SJSA1 (cell line): ENCODE measurements at regions not wholly inside any gene's neighbourhood (a gene's known extent, or its start where the extent isn't known, plus 50 kb on each side); places are given as distances from the start of the nearest gene placed in this dataset.

ENCODE experiments used
- DNase-seq, 2 experiments: peaks; one replicate each; pipeline ENCODE4 v3.0.0-alpha.2; 2015 to 2020; ENCODE audit warnings: low spot score in 2 of 2, low read depth in 1 of 2
- H3K27ac ChIP-seq: fragments of 250-450 bp; sonication (Bioruptor Pico); 2 replicates; pipeline ENCODE4 v1.5.1; 2020; ENCODE audit warnings: mild to moderate bottlenecking, moderate library complexity
- H3K27me3 ChIP-seq: fragments of 250-450 bp; sonication (Bioruptor Pico); replicated peaks from 2 replicates; pipeline ENCODE4 v1.5.1; 2020; ENCODE audit warnings: mild to moderate bottlenecking, moderate library complexity
- H3K36me3 ChIP-seq: fragments of 250-450 bp; sonication (Bioruptor Pico); 2 replicates; pipeline ENCODE4 v1.5.1; 2020; ENCODE audit warnings: mild to moderate bottlenecking
- H3K4me1 ChIP-seq: fragments of 250-450 bp; sonication (Bioruptor Pico); replicated peaks from 2 replicates; pipeline ENCODE4 v1.6.1; 2021; ENCODE audit warnings: mild to moderate bottlenecking
- H3K4me3 ChIP-seq: fragments of 250-450 bp; sonication (Bioruptor Pico); 2 replicates; pipeline ENCODE4 v1.5.1; 2020; ENCODE audit warnings: mild to moderate bottlenecking
- H3K9me3 ChIP-seq: fragments of 250-450 bp; sonication (Bioruptor Pico); replicated peaks from 2 replicates; pipeline ENCODE4 v1.5.1; 2020; ENCODE audit warnings: mild to moderate bottlenecking

DNA sequence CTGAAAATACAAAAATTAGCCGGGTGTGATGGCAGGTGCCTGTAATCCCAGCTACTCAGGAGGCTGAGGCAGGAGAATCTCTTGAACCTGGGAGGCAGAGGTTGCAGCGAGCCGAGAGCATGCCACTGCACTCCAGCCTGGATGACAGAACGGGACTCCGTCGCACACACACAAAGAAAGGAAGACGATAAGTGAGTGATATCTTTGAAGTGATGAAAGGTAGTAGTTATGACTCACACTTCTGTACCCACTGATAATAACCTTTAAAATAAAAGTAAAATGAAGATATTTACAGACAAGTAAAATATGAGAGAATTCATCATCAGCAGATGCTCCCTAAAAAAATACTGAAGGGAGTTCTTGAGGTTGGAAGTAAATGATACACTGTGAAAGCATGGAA, 171.3 kb upstream of the CRY1 start:
- no peaks in the 10 kb centered on the region for H3K36me3 ChIP-seq
- no peaks in the 10 kb centered on the region for H3K27me3 ChIP-seq
- no peak overlapping the region for H3K4me3 ChIP-seq
- no peak overlapping the region for H3K27ac ChIP-seq
- no peaks in the 10 kb centered on the region for H3K9me3 ChIP-seq
- no peaks in the 10 kb centered on the region for H3K4me1 ChIP-seq
- DNase-seq: no peak

DNA sequence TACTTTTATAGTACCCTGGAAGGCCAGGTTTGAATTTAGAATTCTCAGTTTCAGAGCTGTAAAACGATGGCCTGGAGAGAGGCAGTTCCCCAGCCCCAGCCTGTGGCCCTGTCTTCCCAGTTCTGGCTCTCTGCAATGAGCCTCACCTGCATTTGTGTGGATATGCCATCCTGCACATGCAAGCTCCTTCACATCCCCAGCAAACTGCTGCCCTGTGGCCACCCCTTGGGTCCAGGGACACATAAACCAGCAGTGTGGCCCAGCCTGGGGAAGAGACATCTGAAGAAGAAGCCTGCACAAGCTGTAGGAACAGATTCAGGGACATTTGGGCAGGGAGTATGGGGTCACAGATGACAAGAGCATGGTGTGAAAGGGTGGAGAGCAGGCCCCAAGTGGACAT, 174.3 kb upstream of the CRY1 start:
- Histone ChIP-seq H3K9me3 (no peaks in the 10 kb centered on the region), H3K27me3 (no peaks in the 10 kb centered on the region), H3K27ac (no peak overlapping the region), H3K4me3 (no peak overlapping the region), H3K4me1 (no peaks in the 10 kb centered on the region), H3K36me3 (no peaks in the 10 kb centered on the region)
- no peak for DNase-seq

DNA sequence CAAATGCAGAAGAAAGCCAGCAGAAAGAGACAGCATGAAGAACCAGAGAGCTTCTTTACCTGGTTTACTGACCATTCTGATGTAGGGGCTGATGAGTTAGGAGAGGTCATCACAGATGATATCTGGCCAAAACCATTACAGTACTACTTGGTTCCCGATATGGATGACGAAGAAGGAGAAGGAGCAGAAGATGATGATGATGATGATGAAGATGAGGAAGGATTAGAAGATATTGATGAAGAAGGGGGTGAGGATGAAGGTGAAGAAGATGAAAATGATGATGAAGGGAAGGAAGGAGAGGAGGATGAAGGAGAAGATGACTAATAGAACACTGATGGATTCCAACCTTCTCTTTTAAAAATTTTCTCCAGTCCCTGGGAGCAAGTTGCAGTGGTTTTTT, 178.2 kb upstream of the CRY1 start:
- Histone ChIP-seq H3K4me1 (peaks cover 5% of the 10 kb centered on the region), H3K4me3 (no peak overlapping the region), H3K9me3 (no peaks in the 10 kb centered on the region), H3K27ac (no peak overlapping the region), H3K36me3 (no peaks in the 10 kb centered on the region), H3K27me3 (no peaks in the 10 kb centered on the region)
- DNase-seq: no peak

DNA sequence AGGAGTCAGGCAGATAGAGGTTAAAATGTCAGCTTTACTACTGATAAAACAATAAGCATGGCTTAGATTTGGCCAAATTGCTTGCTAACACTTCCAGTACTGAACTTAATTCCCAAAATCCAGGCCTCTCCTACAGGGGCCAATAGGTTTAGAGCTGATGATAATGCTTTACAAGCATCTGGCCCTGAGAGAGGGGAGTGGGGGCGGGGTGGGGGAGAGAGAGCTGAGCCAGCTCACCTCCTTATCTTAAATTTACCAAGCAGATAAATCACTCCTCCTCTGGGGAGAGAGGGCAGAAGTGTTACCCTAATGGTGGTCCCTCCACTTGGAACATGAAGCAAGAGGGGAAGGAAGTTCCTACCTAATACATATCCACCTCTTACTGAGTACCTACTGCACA, 182.2 kb upstream of the CRY1 start:
- Histone ChIP-seq H3K9me3 (no peaks in the 10 kb centered on the region), H3K27me3 (no peaks in the 10 kb centered on the region), H3K36me3 (no peaks in the 10 kb centered on the region), H3K4me3 (no peak overlapping the region), H3K4me1 (peaks cover 24% of the 10 kb centered on the region), H3K27ac (no peak overlapping the region)
- no peak for DNase-seq

DNA sequence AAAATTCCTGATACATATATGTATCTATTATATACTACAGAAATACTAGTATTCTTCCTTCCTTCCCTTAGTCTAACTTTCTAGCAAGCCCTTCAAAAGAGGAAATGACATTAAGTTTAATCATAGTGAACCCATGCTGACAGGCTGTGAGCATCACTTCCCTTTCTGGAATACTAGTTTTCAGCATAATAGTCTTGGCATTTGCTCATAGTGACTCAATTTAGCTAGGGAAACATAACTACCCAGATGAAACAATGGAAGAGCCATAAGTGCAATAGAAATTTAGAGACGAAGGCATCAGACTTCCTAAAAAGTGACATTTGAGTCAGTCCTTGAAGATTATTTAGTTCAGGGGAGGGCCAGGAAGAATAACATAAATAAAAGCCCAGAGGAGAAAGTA, 184.5 kb upstream of the CRY1 start:
- Histone ChIP-seq H3K27ac (no peak overlapping the region), H3K4me1 (peaks cover 24% of the 10 kb centered on the region), H3K27me3 (no peaks in the 10 kb centered on the region), H3K4me3 (no peak overlapping the region), H3K9me3 (no peaks in the 10 kb centered on the region), H3K36me3 (no peaks in the 10 kb centered on the region)
- DNase-seq: peak in 1 of 2 experiments; percentile 72

DNA sequence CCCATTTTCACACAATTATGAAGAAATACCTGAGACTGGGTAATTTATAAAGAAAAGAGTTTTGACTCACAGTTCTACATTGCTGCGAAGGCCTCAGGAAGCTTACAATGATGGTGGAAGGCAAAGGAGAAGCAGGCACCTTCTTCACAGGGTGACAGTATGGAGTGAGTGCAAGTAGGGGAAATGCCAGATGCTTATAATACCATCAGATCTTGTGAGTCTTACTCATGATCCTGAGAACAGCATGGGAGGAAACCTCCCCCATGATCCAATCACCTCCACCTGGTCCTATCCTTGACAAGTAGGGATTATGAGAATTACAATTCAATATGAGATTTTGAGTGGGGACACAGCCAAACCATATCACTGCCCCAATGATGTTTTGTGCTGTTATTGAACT, 189.3 kb upstream of the CRY1 start:
- H3K9me3 ChIP-seq: no peaks in the 10 kb centered on the region
- DNase-seq: no peak

DNA sequence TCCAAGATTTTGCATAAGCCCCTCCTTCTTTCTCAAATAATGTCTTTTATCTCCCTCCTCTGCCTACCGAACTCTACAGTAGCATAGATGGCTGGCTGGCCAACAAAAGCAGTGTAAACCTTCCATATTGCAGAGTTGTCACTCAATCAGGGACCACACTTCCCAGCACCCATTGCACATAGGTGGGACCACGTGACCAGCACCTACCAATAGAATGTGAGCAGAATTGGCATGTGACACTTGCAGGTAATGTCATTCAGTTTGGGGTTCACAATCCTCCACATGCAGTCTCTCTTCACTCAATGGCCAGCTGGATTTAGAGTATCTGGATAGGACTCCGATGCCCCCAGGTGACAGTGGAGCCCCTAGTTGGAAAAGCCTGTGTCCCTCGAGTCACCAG, 190.3 kb upstream of the CRY1 start:
- Histone ChIP-seq H3K4me1 (peaks cover 16% of the 10 kb centered on the region), H3K36me3 (no peaks in the 10 kb centered on the region), H3K27ac (no peak overlapping the region), H3K27me3 (no peaks in the 10 kb centered on the region), H3K4me3 (no peak overlapping the region), H3K9me3 (no peaks in the 10 kb centered on the region)
- no peak for DNase-seq

More for the DNA sequence above, 189.3 kb upstream of the CRY1 start:
- Histone ChIP-seq H3K27me3 (no peaks in the 10 kb centered on the region), H3K4me1 (peaks cover 14% of the 10 kb centered on the region), H3K36me3 (no peaks in the 10 kb centered on the region), H3K27ac (no peak overlapping the region), H3K4me3 (no peak overlapping the region)

DNA sequence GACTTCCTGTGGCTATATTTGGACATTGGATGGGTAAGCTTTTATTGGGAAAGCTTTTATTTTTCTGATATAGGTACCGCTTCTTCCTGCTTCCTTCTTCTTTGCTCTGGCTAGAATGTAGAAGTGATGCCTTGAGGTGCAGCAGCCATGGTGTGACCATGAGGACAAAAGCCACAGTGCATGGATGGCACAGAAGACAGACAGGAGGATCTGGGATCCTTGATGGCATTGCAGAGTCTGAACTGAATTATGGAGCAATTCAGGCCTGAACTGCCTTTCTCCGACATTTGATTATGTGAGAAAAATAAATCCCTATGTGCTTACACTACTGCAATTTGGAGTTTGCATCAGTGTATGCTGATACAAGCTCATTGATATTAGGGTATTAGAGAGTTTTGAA, 191.3 kb upstream of the CRY1 start:
- Histone ChIP-seq H3K4me1 (peaks cover 16% of the 10 kb centered on the region), H3K27me3 (no peaks in the 10 kb centered on the region), H3K9me3 (no peaks in the 10 kb centered on the region), H3K4me3 (no peak overlapping the region), H3K36me3 (no peaks in the 10 kb centered on the region), H3K27ac (no peak overlapping the region)
- no peak for DNase-seq

DNA sequence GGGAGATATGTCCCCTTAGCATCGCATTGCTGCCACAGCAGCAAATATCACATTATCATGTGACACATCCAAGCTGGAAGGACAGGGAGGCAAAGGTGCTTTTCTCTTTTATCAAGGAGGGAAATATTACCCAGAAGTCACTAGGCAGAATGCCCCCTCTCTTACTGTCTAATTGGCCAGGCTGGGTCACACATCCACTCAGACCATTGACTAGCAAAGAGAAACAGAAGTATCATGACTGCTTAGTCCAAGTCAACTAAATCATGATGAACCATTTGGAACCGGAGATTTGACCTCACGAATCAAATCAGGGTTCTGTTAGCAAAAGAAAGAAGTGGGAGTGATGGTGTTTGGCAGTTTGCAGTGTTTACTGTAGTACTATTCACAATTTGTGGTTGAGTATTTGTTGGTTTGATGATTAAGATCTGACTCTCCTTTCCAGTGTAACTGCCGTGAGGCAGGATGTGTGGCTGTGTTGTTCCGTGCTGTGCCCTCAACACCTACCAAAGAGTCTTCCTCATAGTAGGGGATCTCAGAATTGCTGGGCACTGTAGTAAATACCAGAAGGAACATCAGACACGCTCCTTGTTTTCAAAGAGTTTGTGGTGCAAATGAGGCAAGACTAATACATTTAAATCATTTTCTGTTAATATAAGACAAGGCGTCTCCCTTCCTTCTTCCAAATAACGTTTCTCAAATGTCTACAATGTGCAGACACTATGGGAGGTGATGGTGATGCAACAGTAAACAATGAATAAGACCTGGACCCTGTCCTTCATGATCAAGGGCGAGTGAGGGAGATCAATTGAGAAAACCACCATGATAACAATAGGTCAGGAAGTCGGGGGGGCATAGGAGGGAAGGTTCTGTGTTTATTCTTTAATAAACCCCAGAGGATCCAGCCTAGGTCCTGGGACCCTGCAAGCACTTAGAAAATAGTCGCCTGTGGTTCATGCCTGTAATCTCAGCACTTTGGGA, 194.4 kb upstream of the CRY1 start:
- Histone ChIP-seq H3K27me3 (no peaks in the 10 kb centered on the region), H3K36me3 (no peaks in the 10 kb centered on the region), H3K9me3 (no peaks in the 10 kb centered on the region), H3K4me3 (no peak overlapping the region), H3K27ac (peak overlapping the region; percentile 51), H3K4me1 (peaks cover 16% of the 10 kb centered on the region)
- DNase-seq: peak; percentile 50 to 56

DNA sequence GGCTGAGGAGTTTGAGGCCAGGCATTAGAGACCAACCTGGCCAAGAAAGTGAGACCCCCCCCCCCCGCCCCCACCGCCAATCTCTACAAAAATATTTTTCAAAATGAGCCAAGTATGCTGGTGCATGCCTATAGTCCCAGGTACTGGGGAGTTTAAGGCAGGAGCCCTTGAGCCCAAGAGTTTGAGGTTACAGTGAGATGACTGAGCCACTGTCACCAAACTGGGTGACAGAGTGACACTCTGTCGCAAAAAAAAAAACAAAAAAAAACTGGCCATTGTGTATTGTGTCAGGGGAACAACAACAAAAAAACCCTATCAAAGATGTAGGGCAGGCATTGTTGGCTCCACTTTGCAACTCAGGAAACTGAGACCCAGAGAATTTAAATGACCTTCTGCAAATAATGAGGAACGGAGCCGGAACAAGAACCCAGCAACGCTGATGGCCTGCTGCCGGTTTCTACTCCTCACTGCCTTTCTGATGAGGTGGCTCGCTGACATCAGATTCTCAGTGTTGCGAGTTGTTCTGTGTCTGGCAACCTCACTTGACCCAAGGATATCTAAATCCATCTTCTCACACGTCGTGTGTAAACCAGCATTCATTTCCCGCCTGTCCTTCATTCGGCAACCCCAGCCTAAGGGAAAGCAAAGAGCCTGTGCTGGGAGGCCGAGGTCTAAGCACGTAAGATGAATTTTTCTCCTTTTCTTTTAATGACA, 195.2 kb upstream of the CRY1 start:
- H3K4me1 ChIP-seq: peaks cover 16% of the 10 kb centered on the region
- H3K36me3 ChIP-seq: no peaks in the 10 kb centered on the region
- H3K27ac ChIP-seq: no peak overlapping the region
- no peaks in the 10 kb centered on the region for H3K9me3 ChIP-seq
- H3K4me3 ChIP-seq: no peak overlapping the region
- no peak for DNase-seq
- no peaks in the 10 kb centered on the region for H3K27me3 ChIP-seq

DNA sequence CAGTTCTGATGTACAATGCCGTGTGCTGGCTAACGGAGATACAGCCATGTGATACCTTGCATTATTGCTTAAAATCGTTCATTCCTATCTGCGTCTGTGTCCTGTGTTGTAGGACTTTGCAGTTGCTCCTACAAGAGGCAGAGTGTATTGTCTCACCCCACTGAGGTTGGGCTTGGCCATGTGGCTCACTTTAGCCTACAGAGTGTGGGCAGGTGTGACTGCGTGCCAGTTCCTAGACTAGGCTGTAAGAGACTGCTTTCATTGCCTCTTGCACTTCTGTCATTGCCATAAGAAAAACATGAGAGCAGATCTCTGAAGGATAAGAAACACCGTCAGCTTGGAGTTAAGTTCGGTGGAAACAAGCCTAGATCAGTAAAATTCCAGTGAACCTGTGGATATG, 197.7 kb upstream of the CRY1 start:
- H3K36me3 ChIP-seq: no peaks in the 10 kb centered on the region
- no peaks in the 10 kb centered on the region for H3K9me3 ChIP-seq
- H3K27ac ChIP-seq: no peak overlapping the region
- peaks cover 16% of the 10 kb centered on the region for H3K4me1 ChIP-seq
- no peaks in the 10 kb centered on the region for H3K27me3 ChIP-seq
- no peak for DNase-seq
- H3K4me3 ChIP-seq: no peak overlapping the region

DNA sequence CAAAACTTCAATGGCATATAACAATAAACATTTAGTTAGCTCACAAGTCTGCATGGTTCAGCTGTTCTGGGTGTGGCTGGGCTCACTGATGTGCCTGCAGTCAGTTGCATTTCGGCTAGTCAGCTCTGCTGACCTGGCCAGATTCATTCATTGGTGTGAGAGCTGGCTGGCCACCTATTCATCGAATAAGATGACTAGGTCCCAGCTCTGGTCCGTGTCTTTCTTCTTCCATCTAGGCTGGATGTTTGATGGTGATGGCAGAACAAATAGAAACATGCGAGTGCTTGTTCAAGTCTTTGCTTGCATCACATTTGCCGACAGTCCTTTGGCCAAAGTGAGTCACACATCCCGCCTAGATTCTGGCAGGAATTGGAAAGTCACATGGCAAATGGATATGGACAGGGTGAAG, 203.3 kb upstream of the CRY1 start:
- DNase-seq: no peak
- Histone ChIP-seq H3K27me3 (no peaks in the 10 kb centered on the region), H3K4me1 (peaks cover 8% of the 10 kb centered on the region), H3K36me3 (no peaks in the 10 kb centered on the region), H3K9me3 (no peaks in the 10 kb centered on the region), H3K27ac (no peak overlapping the region), H3K4me3 (no peak overlapping the region)

DNA sequence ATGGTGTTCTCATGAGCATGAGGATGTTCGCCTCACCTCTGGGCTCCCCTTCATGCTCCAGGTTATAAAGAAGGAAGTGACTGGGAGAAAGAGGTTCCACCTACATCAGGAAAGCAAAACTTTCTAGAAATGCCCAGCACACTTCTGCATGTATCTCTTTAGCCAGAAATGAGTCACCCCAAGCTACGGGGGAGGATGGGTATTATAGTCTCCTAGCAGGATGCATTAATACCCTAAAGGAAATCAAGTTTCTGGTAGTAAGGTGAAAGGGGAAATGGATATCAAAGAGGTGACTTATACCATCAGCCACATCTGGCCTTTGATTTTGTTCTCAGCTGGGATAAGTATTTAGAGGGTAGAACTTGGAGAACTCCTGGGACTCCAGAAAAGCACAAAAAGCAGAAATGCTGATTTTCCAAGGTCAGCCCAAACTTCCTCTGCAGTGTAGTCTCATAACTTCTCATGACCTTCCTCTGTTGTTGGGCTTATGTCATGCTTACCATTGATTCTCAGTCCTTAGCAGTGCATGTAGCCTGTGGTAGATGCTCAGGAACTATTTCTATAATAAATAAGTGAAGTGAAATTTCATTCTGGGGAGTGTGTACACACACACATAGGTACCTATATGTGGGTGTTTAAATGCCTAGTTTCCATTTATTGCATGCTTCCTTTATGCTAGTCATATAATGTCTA, 209.4 kb upstream of the CRY1 start:
- Histone ChIP-seq H3K9me3 (0 out of 2 replicates have a peak, but pooled peaks cover 2% of the 10 kb centered on the region), H3K4me3 (no peak overlapping the region), H3K4me1 (no peaks in the 10 kb centered on the region), H3K27ac (no peak overlapping the region), H3K36me3 (no peaks in the 10 kb centered on the region), H3K27me3 (peaks cover 14% of the 10 kb centered on the region; the same call in 1 of the 2 replicates)
- DNase-seq: no peak
